AG09309 (cell line): ENCODE measurements at regions not wholly inside any gene's neighbourhood (a gene's known extent, or its start where the extent isn't known, plus 50 kb on each side); places are given as distances from the start of the nearest gene placed in this dataset.

ENCODE experiments used
- DNase-seq: peaks from one replicate; pipeline ENCODE4 v3.0.0-alpha.2; 2010; ENCODE audit warnings: low read depth
- H3K4me3 ChIP-seq: 2 replicates; pipeline ENCODE4 v1.5.1; 2011; ENCODE audit warnings: mild to moderate bottlenecking, low read depth, low read length, moderate library complexity; ENCODE audit not compliant: control insufficient read depth
- TF ChIP-seq, protein P1 (sequence below): IDR thresholded peaks from 2 replicates; pipeline ENCODE4 v1.5.1; 2011; ENCODE audit warnings: mild to moderate bottlenecking, low read depth, low read length, inconsistent platforms; ENCODE audit not compliant: insufficient read depth, control insufficient read depth; ENCODE audit errors: missing control alignments

- H3K4me3 ChIP-seq, result no peak overlapping the region
- TF ChIP-seq, protein P1, sequence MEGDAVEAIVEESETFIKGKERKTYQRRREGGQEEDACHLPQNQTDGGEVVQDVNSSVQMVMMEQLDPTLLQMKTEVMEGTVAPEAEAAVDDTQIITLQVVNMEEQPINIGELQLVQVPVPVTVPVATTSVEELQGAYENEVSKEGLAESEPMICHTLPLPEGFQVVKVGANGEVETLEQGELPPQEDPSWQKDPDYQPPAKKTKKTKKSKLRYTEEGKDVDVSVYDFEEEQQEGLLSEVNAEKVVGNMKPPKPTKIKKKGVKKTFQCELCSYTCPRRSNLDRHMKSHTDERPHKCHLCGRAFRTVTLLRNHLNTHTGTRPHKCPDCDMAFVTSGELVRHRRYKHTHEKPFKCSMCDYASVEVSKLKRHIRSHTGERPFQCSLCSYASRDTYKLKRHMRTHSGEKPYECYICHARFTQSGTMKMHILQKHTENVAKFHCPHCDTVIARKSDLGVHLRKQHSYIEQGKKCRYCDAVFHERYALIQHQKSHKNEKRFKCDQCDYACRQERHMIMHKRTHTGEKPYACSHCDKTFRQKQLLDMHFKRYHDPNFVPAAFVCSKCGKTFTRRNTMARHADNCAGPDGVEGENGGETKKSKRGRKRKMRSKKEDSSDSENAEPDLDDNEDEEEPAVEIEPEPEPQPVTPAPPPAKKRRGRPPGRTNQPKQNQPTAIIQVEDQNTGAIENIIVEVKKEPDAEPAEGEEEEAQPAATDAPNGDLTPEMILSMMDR, result no peak
- DNase-seq, result no peak
These were observed 61.6 kb downstream of the LSM5 start for GRCh38 chr7:32428546-32428945.

DNA sequence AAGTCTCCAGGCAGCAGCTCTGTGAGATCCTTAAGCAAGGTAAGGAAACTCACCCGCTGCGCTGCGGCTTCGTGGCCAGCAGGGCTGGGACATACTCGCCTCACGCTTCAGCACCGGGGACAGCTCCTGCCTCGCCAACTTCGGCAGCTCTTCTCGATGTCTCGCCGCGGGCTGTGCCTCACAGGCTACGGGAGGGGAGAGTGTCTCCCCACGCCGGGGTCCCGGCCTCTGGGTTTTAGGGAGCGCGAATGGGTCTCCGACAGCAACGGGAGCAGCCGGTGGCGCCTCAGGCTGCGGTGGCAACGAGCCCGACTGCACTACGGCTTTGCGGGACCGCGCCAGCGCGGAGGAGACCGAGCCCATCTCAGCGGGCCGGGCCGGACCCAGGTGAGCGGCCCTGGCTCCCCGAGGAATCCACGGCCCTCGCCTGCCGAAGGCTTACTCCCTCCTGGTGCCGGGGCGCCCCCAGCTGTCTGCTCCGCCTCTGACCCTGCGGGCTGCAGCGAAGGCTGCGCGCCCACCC lies 62.4 kb downstream of the LSM5 start:
- DNase-seq, result no peak
- TF ChIP-seq, protein P1, result peak; percentile 28
- H3K4me3 ChIP-seq, result no peak overlapping the region

GRCh38 chr7:32416846-32417245 lies 73.3 kb downstream of the LSM5 start:
- DNase-seq, result no peak
- no peak overlapping the region for H3K4me3 ChIP-seq
- TF ChIP-seq, protein P1, result no peak

DNA sequence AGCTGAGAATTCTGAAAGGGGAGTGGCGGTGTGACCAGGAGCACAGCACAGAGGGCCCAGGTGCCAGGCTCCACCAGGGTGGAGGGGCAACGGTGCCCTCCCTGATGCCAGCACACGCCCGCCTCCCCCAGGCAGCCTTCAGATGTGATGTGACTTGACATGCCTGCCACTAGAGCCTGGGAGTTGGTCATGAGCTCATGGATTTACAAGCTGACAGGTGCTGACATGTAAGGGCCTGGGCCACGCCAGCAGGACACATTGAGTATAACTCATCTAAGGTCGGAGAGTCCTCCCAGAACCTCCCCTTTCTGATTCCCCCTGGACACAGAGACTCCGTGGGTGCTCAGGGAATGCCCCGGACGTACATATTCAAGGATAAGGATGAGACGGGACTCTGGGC lies 74.2 kb downstream of the LSM5 start:
- H3K4me3 ChIP-seq, result no peak overlapping the region
- TF ChIP-seq, protein P1, result no peak
- DNase-seq, result no peak

DNA sequence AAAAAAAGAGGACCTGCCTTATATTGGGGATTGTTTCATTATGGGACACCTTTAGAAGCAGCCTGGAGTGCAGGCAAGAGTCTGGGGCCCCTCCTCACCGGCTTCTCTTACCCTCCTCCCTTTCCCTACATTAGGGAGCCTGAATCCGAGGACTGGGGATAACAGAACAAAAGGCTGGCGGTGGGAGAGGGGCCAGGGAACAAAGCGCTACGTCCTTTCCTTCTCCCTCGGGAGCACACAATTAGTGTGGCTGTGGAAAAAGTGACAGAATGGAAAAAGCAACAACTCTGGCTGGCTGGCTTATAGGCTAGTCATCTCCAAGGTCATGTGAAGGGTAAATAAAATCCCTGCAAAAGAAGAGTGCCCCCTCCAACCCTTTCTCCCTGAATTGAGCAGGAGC lies 74.7 kb downstream of the LSM5 start:
- TF ChIP-seq, protein P1, result no peak
- DNase-seq, result no peak
- H3K4me3 ChIP-seq, result no peak overlapping the region

DNA sequence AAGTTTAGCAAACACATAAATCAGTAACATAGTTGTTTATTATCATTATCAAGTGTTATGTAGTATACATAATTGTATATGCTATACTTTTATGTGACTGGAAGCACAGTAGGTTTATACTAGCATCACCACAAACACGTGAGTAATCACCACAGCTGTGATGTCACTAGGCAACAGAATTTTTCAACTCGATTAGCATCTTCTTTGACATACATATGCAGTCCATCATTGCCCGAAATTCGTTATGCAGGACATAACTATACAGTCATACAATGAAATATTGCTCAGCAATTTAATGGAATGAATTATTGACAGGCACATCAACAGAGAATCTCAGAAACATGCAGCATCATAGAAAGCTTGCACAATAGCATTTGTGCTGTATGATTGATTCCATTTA lies 77.7 kb downstream of the LSM5 start:
- no peak overlapping the region for H3K4me3 ChIP-seq
- TF ChIP-seq, protein P1, result no peak
- DNase-seq, result no peak

- DNase-seq, result no peak
- no peak overlapping the region for H3K4me3 ChIP-seq
These were observed 79.6 kb downstream of the LSM5 start for GRCh38 chr7:32410545-32410944.

More at GRCh38 chr7:32410545-32410944, 79.6 kb downstream of the LSM5 start:
- TF ChIP-seq, protein P1, result no peak
